ENCODE measurements at regions not wholly inside any gene's neighbourhood (a gene's known extent, or its start where the extent isn't known, plus 50 kb on each side); places are given as distances from the start of the nearest gene placed in this dataset.

DNA sequence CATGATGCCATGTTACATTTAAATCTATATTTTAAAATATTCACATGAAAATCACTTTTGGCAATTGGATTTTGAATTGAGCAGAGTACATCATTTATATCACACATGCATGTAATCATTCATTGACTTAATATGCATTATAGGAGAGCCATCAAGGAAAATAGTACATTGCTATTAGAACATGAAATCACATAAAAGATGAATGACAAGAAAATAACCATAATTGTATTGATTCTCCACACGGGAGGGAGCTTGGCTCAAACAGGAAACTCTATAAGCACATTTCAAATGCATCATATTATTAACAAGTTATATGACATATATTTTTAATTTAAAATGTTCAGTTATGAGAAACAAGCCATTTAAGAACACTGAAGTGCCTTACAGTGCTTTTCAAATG is 208.6 kb upstream of the PRR20A start:
- TF ChIP-seq CTCF (conservative IDR thresholded peaks at IDR 0.05; ENCODE audit: low read depth, low read length), result no peak
- no peak for TF ChIP-seq EZH2 (IDR thresholded peaks at IDR 0.05; ENCODE audit: borderline replicate concordance, low read depth, low read length, poor library complexity, severe bottlenecking)
